Left kidney (tissue), 1 donor: ENCODE measurements at regions not wholly inside any gene's neighbourhood (a gene's known extent, or its start where the extent isn't known, plus 50 kb on each side); places are given as distances from the start of the nearest gene placed in this dataset.

Experiments used
- DNase-seq: peaks from one replicate; pipeline ENCODE4 v3.0.0-alpha.2; 2013

GRCh38 chr7:45358287-45358686, 200.7 kb downstream of the RAMP3 start:
- DNase-seq = no peak

- DNase-seq = no peak
Observed at GRCh38 chr7:45359250-45359649, 201.7 kb downstream of the RAMP3 start.

GRCh38 chr7:45359776-45360175, 202.2 kb downstream of the RAMP3 start:
- DNase-seq = no peak

GRCh38 chr7:45363669-45364068, 206.1 kb downstream of the RAMP3 start:
- DNase-seq = no peak

DNA sequence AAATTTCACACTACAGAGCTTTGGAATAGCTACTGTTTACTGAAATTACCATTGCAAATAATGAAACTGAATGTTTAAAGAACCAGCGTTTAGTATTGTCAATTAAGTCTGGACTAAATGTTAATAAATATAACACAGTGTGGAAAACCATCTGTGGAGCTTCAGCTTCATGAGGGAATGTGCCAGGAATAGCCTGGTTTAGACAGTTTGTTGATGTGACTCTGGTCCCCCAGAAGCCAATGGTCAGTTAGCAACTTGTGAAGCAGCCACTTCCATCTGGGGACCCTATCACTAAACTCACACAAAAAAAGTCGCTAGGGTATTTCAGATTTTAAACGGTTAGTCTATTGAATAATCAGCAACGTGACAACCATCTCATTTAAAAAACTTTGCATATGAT, 207.8 kb downstream of the RAMP3 start:
- DNase-seq = no peak

GRCh38 chr7:45366475-45366874, 207.7 kb upstream of the ADCY1 start:
- DNase-seq = no peak

- DNase-seq = no peak
Observed at GRCh38 chr7:45367026-45367425, 207.1 kb upstream of the ADCY1 start.

GRCh38 chr7:45368129-45368807, 205.9 kb upstream of the ADCY1 start:
- no peak for DNase-seq

DNA sequence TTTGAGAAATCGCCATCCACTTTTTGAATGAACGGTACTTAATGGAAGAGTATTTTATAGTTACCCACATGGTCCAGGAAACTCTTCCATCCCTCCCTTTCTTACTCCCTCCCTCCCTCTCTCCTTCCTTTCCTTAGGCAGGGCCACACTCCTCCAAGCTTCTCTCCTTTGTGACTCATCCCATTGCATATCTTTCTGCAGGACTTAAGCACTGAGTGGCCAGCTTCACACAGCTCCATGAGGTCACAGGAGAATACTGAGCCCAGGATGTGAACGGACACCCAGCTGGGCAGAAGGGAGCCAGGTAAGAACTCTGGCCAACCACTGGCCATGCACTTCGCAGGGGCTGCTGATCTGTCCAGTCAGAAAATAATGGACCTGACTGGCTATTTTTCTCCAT, 189.7 kb upstream of the ADCY1 start:
- no peak for DNase-seq

DNA sequence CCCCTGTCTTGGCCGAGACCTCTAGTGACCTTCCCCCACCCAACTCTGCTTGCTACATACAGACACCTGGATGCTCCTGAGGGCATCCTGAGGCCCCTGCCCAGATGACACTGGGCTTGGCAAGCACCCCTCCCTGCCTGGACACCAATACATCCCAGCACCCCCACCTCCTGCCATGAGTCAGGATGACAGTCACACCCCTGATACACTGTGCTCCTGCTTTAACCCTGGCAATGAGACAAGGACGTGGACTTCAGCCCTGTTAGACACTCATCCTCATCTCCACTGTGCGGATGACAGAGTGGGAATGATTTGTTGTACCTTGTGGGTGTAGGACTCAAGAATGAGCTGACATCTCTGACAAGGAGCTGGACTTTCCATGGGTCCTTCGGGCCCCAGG, 186.3 kb upstream of the ADCY1 start:
- DNase-seq = no peak

DNA sequence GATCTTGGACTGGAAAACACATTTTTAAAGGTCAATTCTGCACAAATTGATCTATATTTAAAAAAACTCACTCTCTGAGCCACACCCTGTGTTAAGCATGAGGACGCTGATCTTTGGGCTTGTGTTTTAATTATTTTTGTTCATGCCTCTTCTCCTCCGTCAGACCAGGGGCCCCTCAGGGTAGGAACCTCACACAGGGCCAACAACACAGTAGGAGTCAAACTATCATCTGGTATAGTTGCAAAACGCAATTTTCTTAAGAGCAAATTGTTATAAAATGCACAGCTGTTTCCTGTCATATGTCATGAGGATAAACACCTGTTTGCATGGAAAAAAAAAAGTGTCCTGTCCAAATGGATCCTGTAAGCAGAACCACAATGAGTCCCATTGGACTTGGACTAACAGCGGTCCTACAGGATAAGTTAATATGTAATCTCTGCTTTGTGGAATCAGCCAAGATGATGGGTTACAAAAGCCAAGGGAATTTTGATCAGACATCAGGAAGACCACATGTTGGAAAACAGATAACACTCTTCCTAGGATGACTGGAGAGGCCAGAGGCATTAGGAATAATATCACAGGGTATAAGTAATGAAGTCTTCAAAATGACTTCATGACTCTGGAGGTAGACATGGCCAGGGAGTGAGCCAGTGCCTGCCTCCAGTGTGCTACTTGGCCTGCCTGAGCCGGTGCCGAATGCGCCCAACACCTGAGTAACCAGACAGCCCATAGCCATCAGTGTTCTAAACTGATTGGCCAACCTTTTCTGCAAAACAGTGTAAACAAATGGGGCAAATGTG, 184.9 kb upstream of the ADCY1 start:
- DNase-seq = no peak

DNA sequence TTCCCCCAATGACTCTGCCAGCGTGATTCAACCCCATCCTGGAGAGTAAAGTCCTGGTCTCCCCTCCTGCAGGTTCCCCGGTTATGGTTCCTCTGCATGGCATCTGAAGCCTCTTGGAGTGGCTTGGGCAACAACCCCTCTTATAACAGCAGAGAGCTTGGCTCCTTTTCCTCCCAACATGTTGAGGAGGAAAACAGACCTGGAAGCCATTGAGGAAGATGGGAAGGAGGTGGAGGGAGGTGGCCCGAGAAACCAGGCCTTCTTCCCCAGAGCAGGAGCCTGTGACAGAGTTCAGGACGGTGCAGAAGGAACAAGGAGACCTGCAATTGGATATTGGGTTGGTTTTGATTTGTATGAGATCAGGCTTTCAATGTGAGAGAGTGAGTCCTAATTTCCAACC, 184.0 kb upstream of the ADCY1 start:
- DNase-seq = no peak

- no peak for DNase-seq
Observed at GRCh38 chr7:45390731-45391130, 183.4 kb upstream of the ADCY1 start.

GRCh38 chr7:45391618-45392451, 182.3 kb upstream of the ADCY1 start:
- DNase-seq = no peak

DNA sequence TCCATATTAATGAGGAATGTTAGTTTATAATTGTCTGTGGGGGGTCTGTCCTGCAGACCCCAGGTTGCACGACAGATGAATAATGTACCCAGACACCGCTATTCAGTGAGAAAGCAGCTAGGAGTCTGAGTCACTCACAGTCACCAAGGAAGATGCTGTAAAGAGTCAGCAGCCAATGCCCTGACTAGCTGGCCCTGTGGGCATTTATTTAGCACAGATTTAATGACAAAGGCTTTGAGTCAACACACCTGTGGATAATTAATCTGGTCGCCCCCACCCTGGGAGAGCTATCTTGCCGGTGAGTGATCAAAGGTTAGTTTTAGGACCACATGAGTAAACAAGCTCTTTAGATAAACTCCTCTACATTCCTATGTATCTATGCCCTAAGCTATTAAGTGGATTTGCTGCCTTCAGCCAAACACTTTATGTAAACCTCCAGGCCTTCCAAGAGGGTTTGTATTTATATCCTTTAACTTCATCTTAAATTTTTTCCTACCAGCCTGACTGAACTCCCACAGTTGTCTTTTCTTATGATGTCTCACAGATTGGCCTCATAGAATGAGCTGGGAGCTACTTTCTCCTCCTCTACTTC, 180.0 kb upstream of the ADCY1 start:
- DNase-seq = no peak

DNA sequence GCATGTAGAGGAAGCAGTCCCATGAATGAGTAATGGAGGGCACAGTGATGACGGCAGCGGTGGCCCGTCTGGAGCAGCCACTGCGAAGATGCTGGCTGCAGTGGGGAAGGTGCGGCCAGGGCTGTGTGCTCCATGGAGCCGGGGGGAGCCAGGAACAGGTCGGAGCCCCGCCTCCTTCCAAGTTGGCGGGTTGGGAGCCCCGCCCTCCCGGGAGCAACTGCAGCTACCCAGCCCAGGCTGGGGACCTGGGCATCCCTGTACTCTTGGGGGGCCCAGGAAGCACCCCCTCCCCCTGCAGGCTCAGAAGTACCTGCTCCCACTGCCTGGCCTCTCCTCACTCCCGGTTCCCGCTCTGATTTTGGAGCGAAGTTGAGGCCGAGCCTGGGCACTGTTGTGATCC, 175.1 kb upstream of the ADCY1 start:
- DNase-seq = no peak

- DNase-seq = no peak
Observed at GRCh38 chr7:45400680-45401079, 173.5 kb upstream of the ADCY1 start.

DNA sequence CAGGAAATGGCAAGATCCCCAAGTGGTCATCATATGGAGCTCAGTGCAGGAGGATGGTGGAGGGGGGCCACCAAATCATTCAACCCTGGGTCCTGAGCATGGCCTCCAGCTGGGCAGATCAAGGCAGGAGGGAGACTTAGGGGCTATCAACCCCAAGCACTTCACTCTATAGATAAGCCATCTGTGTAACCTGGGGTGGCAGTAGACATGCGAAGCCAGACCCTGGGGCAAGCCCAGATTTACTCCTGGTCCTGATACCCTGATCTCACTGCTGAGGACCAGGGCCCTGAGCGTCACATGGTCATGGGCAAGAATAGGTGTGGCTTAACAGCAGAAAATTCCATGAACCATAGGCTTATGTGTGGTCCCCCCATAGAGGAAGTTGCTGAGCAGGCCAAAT, 173.0 kb upstream of the ADCY1 start:
- DNase-seq = no peak

DNA sequence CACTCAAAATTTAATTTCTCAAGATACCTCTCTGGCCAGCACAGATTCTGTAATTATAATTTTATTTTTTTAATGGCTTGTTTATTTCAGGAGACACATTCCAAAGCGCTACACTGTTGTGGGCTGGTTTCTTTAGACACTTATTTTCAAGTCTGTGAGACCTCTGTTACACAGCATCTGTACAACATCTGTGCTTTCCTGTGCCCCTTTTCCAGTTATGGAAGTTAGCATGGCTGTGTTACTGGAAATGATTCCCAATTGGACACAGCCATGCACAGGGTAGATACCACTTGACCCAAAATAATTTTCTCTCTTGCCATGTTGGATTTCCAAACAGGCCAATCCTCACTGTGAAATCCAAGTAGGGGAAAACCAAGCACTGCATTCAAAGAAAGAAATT, 172.3 kb upstream of the ADCY1 start:
- DNase-seq = no peak

DNA sequence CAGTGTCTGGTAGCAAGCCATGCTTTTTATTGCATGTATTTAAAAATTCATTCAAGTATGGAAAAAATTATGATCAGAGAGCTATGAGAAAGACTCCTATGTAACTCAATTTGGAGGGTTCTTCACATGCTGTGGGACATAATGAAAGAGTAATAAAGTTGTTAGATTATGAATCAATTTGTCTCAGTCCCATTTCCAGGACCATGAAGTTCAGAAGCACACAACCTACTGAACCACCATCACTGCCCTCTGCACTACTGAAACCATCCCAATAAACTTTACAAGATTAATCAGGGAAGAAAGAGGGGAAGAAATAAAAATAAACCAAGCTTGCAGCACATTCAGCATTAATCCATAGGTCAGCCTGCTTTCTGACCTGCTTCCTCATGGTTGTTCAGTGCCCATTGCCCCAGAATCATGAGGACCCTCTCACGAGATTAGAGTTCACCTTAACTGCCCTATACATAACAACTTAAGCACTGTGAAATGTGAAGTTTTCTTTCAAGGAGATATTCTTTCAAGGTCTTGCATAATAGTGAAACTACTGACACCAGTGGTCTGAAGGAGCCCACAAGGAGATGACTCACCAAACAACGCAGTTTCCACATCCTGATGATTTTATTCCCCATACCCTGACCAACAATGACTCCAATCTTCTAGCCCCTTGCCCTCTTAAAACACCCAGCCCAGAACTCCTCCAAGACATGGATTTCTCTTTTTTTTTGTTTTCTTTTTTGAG, 171.5 kb upstream of the ADCY1 start:
- DNase-seq = no peak

GRCh38 chr7:45404622-45405021, 169.5 kb upstream of the ADCY1 start:
- DNase-seq = no peak
